Uterus (tissue), 3 donors: ENCODE measurements at regions not wholly inside any gene's neighbourhood (a gene's known extent, or its start where the extent isn't known, plus 50 kb on each side); places are given as distances from the start of the nearest gene placed in this dataset.

ENCODE experiments used
- DNase-seq, 2 donors: peaks; one replicate each; pipeline ENCODE4 v3.0.0-alpha.2; 2019 to 2020
- H3K27ac ChIP-seq, 2 donors: fragments of 200-600 bp; sonication (generic); 1 replicate in 1 of 2; 2 replicates in 1 of 2; pipeline ENCODE4 v1.5.1; 2016 to 2018
- H3K27me3 ChIP-seq, 2 donors: fragments of 200-600 bp; sonication (generic); one replicate each; pipeline ENCODE4 v1.5.1; 2018 to 2019; ENCODE audit warnings: control low read depth in 1 of 2
- H3K36me3 ChIP-seq, 2 donors: fragments of 200-600 bp; sonication (generic); one replicate each; pipeline ENCODE4 v1.5.1; 2019; ENCODE audit warnings: control low read depth in 1 of 2
- H3K4me1 ChIP-seq, 2 donors: fragments of 200-600 bp; sonication (generic); one replicate each; pipeline ENCODE4 v1.5.1; 2018 to 2019; ENCODE audit warnings: control low read depth in 1 of 2
- H3K4me3 ChIP-seq, 2 donors: fragments of 200-600 bp; sonication (generic); 1 replicate in 1 of 2; 2 replicates in 1 of 2; pipeline ENCODE4 v1.5.1; 2018 to 2019; ENCODE audit warnings: mild to moderate bottlenecking in 1 of 2
- H3K9me3 ChIP-seq, 2 donors: fragments of 200-600 bp; sonication (generic); one replicate each; pipeline ENCODE4 v1.5.1; 2019; ENCODE audit warnings: control low read depth in 1 of 2
- POLR2A ChIP-seq, 2 donors: fragments of 450-650 bp; IDR thresholded peaks; one replicate each; pipeline ENCODE4 v1.6.1; 2016; ENCODE audit warnings: antibody characterized with exemption in 2 of 2, mild to moderate bottlenecking in 1 of 2, moderate library complexity in 1 of 2
- intact Hi-C: fragments of 100-400 bp; cut with DNase I; formaldehyde crosslinking; loops from one replicate; pipeline ENCODE4 v1.15.1; 2023; ENCODE audit warnings: low total_unique reads
- TF ChIP-seq, protein P1 (sequence below), 4 experiments: fragments of 200-600 bp in 2 of 4; fragments of 450-650 bp in 2 of 4; sonication (generic) in 2 of 4; IDR thresholded peaks; one replicate each; pipeline ENCODE4 v1.5.1; 2016 to 2019; ENCODE audit warnings: antibody characterized with exemption in 4 of 4, mild to moderate bottlenecking in 2 of 4, moderate library complexity in 1 of 4
- donor health status: DM: yes; HTN: yes; CAD: no.

- no peak overlapping the region for H3K27ac ChIP-seq
- no peaks in the 10 kb centered on the region for H3K9me3 ChIP-seq
- TF ChIP-seq POLR2A (IDR thresholded peaks at IDR 0.05), result no peak
- TF ChIP-seq, protein P1, sequence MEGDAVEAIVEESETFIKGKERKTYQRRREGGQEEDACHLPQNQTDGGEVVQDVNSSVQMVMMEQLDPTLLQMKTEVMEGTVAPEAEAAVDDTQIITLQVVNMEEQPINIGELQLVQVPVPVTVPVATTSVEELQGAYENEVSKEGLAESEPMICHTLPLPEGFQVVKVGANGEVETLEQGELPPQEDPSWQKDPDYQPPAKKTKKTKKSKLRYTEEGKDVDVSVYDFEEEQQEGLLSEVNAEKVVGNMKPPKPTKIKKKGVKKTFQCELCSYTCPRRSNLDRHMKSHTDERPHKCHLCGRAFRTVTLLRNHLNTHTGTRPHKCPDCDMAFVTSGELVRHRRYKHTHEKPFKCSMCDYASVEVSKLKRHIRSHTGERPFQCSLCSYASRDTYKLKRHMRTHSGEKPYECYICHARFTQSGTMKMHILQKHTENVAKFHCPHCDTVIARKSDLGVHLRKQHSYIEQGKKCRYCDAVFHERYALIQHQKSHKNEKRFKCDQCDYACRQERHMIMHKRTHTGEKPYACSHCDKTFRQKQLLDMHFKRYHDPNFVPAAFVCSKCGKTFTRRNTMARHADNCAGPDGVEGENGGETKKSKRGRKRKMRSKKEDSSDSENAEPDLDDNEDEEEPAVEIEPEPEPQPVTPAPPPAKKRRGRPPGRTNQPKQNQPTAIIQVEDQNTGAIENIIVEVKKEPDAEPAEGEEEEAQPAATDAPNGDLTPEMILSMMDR (IDR thresholded peaks at IDR 0.05), result no peak
- no peaks in the 10 kb centered on the region for H3K4me1 ChIP-seq
- H3K36me3 ChIP-seq, result no peaks in the 10 kb centered on the region
- no peak overlapping the region for H3K4me3 ChIP-seq
- intact Hi-C loops, result no loop called here
- H3K27me3 ChIP-seq, result no peaks in the 10 kb centered on the region
- DNase-seq, result no peak
Observed at GRCh38 chr18:40642692-40643229, 1312.3 kb upstream of the PIK3C3 start.

DNA sequence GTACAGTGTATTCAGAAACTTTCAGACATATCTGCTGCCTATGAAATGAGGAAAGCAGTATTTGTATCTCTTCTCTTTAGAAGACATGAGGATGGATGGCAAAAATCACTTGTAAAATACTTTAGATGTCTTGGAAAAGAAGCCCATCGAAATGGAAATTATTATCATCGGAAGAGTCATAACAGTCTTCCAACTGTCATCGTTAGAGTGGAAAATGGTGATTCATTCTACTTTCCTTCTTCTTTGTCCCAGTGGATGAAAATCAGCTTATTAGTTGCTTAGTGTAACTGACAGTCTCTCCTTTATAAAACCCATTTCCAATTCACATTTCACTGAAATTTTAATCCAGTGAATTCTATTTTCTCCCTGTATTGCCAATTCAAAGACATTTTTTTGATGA, 1323.7 kb upstream of the PIK3C3 start:
- intact Hi-C loops, result no loop called here
- H3K4me3 ChIP-seq, result no peak overlapping the region
- no peak for TF ChIP-seq POLR2A (IDR thresholded peaks at IDR 0.05)
- TF ChIP-seq, protein P1 (IDR thresholded peaks at IDR 0.05), result no peak
- DNase-seq, result no peak
- no peaks in the 10 kb centered on the region for H3K27me3 ChIP-seq
- no peaks in the 10 kb centered on the region for H3K9me3 ChIP-seq
- no peaks in the 10 kb centered on the region for H3K36me3 ChIP-seq
- no peaks in the 10 kb centered on the region for H3K4me1 ChIP-seq
- H3K27ac ChIP-seq, result no peak overlapping the region

GRCh38 chr18:40630496-40630895, 1324.5 kb upstream of the PIK3C3 start:
- intact Hi-C loops, result no loop called here
- TF ChIP-seq, protein P1 (IDR thresholded peaks at IDR 0.05), result no peak
- no peak for TF ChIP-seq POLR2A (IDR thresholded peaks at IDR 0.05)
- H3K27ac ChIP-seq, result no peak overlapping the region
- no peak overlapping the region for H3K4me3 ChIP-seq
- no peak for DNase-seq
- no peaks in the 10 kb centered on the region for H3K4me1 ChIP-seq
- no peaks in the 10 kb centered on the region for H3K36me3 ChIP-seq
- H3K27me3 ChIP-seq, result no peaks in the 10 kb centered on the region
- no peaks in the 10 kb centered on the region for H3K9me3 ChIP-seq

DNA sequence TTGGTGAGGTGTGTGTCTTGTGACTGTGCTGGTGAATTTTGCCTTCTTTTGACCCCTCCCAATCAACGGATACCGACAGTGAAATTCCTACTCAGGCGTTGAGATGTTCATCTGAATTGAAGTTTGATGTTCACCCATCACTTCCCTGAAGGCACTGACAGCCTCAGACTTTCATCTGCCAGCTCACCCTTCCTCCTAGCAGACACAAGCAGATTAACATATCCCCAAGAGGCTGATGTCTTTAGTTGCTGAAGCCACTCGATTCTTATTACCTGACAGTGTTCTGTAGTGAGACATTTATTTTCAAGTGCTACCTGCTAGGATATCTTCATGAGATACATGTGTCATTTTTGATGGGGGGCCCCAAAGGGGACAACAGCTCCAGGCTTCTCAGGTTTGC, 1330.1 kb upstream of the PIK3C3 start:
- TF ChIP-seq POLR2A (IDR thresholded peaks at IDR 0.05), result no peak
- TF ChIP-seq, protein P1 (IDR thresholded peaks at IDR 0.05), result no peak
- DNase-seq, result no peak
- no peak overlapping the region for H3K4me3 ChIP-seq
- intact Hi-C loops, result no loop called here
- no peaks in the 10 kb centered on the region for H3K9me3 ChIP-seq
- H3K27ac ChIP-seq, result no peak overlapping the region
- no peaks in the 10 kb centered on the region for H3K36me3 ChIP-seq
- H3K27me3 ChIP-seq, result no peaks in the 10 kb centered on the region
- H3K4me1 ChIP-seq, result no peaks in the 10 kb centered on the region

GRCh38 chr18:40613721-40614120, 1341.3 kb upstream of the PIK3C3 start:
- no peaks in the 10 kb centered on the region for H3K36me3 ChIP-seq
- no peak overlapping the region for H3K4me3 ChIP-seq
- DNase-seq, result no peak
- H3K9me3 ChIP-seq, result no peaks in the 10 kb centered on the region
- H3K27ac ChIP-seq, result no peak overlapping the region
- TF ChIP-seq, protein P1 (IDR thresholded peaks at IDR 0.05), result no peak
- TF ChIP-seq POLR2A (IDR thresholded peaks at IDR 0.05), result no peak
- intact Hi-C loops, result no loop called here
- H3K4me1 ChIP-seq, result no peaks in the 10 kb centered on the region
- H3K27me3 ChIP-seq, result no peaks in the 10 kb centered on the region
